ENCODE measurements at regions not wholly inside any gene's neighbourhood (a gene's known extent, or its start where the extent isn't known, plus 50 kb on each side); places are given as distances from the start of the nearest gene placed in this dataset.
"Not testable (repeated sequence)": the region's sequence is repeated elsewhere in the genome, so short reads cannot be mapped to it uniquely, and the experiment has no call there.

GRCh38 chr14:37842106-37842505 is 246.7 kb downstream of the TTC6 start:
- no peak for DNase-seq (ENCODE audit: low read depth)

DNA sequence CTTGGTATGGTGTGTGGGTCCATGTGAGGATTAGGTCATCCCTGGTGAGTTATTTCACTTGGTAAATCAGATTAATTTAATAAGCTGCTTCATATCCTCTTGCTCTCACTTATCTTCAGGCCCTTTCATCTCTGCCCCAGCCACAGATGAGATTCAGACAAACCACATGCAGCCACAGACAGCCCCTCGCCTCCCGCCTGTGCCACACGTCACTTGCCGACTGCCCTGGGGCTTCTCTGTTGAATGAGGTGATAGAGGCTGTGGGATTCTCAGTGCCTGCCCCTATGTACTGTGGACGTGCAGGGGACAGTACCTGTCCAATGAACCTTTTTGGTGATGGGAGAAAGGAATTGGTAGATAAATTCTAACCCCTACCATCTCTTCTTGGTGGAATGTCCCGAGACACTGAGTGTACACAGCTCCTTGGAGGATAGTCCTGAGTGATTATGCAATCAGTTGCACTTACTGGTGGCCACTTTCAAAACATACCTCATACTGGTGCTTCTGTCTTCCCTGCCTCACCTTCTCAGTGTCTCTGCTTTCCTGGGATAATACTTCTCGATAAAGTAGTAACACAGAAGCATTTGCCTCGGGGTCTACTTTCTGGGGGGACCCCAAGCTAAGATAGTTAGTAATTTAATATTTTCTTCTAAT is 248.7 kb downstream of the TTC6 start:
- no peak for DNase-seq (ENCODE audit: low read depth)

DNA sequence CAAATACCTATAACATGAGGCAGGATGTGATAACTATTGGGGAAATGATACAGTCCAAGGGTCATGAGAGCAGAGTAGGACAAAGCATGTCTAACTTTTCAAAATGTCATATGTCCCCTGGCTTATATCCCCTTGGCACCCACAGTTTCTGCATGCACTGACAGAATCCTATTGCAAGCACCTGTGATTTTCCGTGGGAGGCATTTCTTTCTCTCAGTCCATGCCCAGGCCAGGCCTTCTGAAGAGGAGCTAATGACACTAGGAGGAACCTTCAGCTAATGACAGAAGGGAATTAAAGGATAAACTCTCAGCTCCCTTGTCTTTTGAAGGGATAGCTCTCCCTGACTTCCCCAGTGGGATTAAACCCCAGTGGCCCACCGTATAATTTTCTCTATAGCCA is 249.2 kb downstream of the TTC6 start:
- no peak for DNase-seq (ENCODE audit: low read depth)

- DNase-seq (ENCODE audit: low read depth), result no peak
Measured at GRCh38 chr14:37848985-37849621, 253.7 kb downstream of the TTC6 start.

DNA sequence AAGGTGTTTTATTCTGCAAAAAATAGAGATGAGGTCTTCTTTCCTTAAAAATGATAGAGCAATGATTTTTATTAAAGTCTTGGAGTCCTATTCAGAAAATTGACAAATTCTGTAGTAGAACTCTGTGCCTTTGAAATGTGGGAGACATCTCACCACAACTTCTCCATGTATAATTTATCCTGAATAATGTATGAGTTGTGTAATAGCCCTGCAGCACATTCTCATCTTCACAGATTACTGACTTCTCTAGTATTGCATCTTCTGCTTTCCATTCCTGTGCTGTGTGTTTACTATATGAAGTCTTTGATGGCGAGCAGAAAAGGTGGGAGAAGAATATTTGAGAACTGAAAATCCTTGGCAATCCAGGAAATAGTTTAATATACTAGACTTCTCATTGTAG is 255.6 kb downstream of the TTC6 start:
- DNase-seq (ENCODE audit: low read depth), result no peak

GRCh38 chr14:37855871-37856270 is 260.4 kb downstream of the TTC6 start:
- no peak for DNase-seq (ENCODE audit: low read depth)

GRCh38 chr14:37857774-37858266 is 262.4 kb downstream of the TTC6 start:
- no peak for DNase-seq (ENCODE audit: low read depth)

GRCh38 chr14:37858733-37859132 is 263.3 kb downstream of the TTC6 start:
- DNase-seq (ENCODE audit: low read depth), result no peak

DNA sequence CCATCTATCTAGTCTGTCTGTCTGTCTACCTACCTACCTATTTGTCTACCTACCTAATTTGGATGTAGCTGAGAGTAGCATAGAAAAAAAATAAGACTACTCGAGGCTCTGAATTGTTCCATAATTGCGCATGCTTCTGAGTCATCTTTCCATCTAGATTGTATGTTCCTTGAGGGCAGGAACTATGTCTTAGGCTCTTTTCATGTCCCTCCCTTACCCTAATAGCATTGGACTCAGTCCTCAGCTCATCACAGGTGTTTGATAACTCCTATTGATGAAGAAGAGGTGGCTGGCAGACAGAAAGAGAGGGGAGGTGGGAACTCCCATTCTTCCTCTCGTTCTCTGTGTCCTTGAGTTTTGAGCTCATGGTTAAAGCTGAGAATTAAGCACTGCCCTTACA is 263.7 kb downstream of the TTC6 start:
- no peak for DNase-seq (ENCODE audit: low read depth)

GRCh38 chr14:37862263-37862662 is 266.8 kb downstream of the TTC6 start:
- DNase-seq (ENCODE audit: low read depth), result no peak

DNA sequence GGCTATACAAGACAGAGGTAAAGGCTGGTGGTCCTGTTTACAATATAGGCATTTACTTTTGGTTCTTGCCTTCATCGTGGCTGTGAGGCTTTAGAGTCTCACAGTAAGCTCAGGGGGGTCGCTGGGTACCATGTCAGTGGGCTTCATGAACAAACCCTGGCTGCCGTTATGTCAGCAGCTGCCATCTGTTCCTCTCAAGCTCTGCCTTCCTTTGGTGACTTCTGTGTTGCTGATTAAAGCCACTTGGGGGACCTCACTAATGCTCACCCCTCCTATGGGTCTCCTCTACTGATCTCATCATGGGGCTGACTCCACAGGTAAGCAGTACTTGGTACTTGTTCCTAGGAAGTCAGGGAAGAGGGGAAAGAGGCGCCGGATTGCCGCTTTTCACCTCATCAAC is 268.7 kb downstream of the TTC6 start:
- no peak for DNase-seq (ENCODE audit: low read depth)

DNA sequence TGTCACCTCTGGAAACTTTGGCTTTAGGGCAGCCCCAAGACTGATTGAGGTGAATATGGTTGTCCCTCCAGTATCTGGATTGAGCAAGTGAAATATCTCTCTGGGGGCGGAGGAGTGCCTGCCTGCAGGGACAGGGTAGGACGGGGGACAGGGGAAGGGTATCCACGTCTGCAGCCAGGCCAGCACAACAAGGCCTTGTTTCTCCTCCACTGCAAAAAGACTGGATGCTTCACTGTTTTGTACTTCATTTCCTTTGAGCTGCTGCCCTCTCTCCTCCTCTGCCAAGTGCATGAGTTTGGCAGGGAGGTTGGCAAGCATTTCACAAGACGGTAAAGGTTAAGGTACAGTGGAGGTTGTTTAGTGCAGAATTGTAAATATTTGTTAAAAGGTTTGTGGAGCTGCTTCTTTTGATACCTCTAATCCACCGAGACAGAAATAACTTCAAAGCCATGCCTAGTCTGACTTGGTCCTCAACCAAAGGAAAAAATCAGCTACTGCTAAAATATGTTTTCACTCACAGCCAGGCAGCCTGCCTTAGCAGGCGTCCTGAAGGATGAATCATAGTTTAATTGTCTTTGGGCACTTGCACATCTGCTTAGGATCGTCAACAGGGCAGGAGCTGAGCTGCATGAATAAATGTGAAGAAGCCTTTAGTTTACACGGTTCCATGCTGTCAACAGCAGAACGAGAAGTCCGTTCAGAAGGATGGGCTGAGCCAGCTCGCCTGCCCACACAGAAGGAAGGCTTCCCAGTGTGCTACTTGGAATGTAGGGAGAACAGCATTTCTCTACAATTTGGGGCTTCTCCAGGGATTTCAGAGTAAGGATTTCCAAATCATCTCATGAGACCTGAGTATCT is 269.7 kb downstream of the TTC6 start:
- DNase-seq (ENCODE audit: low read depth), result peak; percentile 38

- DNase-seq (ENCODE audit: low read depth), result no peak
Measured at GRCh38 chr14:37865719-37866549, 270.5 kb downstream of the TTC6 start.

DNA sequence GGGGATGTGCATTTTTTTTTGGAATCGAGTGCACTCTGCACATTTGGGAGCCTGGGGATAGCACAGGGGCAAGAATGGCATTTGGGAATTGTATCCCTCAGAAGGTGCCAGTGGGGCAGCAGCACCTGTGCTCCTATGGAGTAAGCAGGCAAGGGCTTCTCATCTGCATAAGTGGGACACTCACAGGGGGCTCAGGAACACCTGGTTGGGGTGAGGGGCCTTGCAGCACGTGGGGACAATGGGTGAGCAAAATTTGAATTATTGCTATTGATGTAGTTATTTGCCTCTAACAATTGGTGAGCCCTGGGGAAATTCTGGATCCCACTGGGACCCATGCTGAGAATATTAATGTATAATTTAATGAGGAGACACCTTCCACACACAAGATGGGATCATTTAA is 274.2 kb downstream of the TTC6 start:
- DNase-seq (ENCODE audit: low read depth), result no peak

DNA sequence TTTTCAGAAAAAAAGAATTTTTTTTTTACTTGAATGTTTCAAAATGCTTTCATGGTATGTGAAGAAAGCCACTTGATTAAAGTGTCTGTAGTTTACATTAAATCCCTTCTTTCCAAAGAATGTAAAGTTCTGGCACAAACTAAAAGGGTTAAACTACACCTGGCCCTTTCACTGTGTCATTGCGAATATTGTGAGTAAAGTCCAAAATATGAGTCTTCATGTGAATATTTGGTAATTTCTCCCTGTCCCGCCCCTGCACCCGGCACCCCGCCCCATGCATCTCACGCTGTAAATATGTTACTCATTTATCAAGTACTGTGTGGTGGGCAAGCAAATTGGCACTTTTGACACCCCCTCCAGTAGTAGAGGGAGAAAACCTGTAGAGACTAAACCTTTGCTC is 274.7 kb downstream of the TTC6 start:
- DNase-seq (ENCODE audit: low read depth), result no peak

DNA sequence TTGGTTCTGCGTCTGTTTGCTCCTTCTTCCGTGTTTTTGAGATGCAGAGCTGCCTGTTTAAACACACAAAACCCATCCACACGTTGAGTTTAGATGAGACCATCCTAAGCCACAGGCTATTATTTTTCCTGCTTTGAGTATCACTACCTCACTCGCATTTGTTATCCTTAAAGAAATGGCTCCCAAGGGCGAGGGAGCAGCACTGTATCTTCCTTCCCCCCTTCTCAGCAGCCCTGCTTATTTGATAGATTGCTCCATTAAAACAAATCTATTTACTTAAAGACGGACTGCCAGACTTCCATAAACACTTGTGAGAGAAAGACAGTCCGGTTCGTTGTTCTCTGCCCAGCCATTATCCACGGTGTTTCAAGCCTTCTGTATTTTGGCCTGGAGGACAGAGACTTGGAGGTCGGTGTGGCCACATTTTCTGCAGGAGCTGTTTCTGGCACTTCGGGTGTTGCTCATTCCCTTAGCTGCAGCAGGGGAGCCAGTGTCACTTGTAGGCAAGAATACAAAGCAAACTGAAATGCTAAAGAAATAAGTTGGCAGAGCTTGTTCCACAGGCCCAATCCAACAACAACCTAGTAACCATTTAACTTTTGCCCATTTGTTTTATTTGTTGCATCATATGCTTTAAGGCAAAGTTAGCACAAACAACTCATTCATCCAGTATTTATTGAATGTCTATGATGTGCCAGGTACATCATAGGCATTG is 275.4 kb downstream of the TTC6 start:
- no peak for DNase-seq (ENCODE audit: low read depth)

- not testable (repeated sequence) for DNase-seq (ENCODE audit: low read depth)
Measured at GRCh38 chr14:37874065-37874428, 278.6 kb downstream of the TTC6 start.

DNA sequence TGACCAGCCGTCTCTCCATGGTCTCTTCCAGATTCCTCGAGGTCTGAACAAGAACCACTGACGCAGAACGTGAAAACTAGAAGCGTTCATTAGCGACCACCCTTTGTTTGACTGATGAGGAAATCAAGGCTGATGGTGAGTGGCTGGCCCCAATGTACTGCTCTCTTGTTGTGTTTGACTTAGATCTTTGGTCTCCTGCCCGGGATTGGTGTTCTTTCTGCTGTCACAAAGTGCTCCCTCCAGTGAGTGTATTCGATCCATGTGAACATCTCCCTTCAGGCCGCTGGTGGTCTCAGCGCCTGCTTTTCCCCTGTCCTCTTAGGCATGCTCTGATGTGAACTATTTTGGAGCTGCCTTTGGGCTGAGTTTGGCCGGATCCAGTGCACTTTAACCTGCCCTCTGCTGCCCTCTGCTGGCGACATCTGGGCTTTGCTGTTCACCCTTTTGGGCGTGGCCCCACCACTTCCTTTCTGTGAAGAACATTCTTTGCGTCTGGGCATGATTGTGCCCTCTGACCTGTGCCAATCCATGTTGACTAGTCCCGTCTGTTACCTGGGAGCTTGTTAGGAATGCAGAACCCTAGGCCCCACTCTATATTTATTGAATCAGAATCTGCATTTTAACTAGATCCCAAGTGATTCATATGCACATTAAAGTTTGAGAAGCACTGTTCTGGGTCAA is 279.1 kb downstream of the TTC6 start:
- DNase-seq (ENCODE audit: low read depth), result peak; percentile 79

DNA sequence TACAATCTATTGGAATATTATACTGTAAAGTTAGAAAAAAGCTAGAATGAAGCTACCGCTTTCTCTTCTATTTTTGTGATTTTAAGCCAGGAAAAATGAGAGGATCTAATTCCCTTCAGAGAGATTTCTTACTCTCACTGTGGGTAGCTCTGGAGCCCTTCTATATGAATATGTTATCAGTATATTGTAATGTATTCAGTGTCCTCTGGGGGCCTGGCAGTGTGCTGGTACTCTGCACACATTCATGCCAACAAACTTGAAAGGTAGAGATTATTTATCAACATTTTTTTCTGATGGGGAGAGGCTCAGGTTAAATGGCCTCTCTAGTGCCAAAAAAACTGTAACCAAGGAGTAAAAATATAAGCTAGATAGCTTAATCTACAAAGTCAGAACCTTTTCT is 292.8 kb downstream of the TTC6 start:
- no peak for DNase-seq (ENCODE audit: low read depth)

DNA sequence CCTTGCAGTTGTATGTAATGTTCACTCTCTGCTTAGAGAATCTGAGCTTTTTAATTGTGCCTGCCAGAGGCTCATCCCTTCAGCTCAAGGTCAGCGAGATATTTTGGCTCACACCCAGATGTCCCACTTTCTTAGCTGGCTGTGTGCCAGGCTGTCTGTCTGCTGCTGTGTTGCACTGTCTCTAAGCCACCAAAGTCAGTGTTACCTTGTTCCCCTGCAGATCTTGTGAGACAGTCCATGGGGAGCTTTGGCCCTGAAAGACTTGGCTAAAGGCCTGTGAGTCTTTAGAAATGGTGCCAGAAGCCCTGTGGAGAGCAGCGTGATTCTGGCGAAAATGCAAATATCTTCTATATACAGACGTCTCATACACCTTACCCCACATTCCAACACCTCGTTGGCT is 293.7 kb downstream of the TTC6 start:
- no peak for DNase-seq (ENCODE audit: low read depth)

Measured in HT1080 (cell line).